ENCODE measurements at regions not wholly inside any gene's neighbourhood (a gene's known extent, or its start where the extent isn't known, plus 50 kb on each side); places are given as distances from the start of the nearest gene placed in this dataset.
"Not testable (repeated sequence)": the region's sequence is repeated elsewhere in the genome, so short reads cannot be mapped to it uniquely, and the experiment has no call there.

DNA sequence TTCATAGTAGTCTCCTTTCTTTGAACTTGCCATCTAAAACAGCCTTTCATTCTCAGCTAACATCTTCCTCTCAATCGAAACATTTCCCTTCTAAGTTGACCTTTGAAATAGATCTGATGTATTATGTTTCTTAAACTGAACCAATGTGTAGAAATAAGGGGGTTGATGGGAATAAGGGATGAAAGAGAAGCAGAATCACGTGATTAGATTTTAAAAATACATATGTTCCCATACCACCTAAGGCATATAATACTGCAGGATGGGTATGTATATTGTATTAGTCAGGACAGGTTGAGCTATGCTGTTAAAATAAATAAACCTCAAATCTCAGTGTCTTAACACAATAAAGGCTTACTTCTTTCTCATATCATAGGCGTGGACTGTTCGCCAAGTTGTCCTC, 207.5 kb upstream of the SRD5A2 start:
- ChIA-PET POLR2A (no interaction called here), CTCF (no interaction called here)
- DNase-seq (ENCODE audit: extremely low spot score) = no peak

DNA sequence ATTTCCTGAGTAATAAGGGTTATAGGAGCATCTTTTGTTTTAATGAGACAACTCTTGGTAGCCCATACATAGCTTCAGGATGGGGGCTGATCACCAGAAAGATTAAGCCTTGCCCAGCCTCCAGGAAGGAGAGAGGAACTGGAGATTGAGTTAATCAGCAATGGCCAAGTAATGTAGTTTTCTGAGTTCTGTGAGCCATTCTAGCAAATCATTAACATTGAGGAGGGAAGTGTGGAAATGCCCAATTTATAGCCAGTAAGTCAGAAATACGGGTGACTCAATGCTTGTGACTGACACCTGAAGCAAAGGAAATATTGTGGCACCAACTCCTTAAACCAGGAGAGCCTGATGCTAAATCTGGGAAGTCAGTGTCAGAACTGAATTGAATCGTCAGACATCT, 205.1 kb upstream of the SRD5A2 start:
- TF ChIP-seq, protein P1, sequence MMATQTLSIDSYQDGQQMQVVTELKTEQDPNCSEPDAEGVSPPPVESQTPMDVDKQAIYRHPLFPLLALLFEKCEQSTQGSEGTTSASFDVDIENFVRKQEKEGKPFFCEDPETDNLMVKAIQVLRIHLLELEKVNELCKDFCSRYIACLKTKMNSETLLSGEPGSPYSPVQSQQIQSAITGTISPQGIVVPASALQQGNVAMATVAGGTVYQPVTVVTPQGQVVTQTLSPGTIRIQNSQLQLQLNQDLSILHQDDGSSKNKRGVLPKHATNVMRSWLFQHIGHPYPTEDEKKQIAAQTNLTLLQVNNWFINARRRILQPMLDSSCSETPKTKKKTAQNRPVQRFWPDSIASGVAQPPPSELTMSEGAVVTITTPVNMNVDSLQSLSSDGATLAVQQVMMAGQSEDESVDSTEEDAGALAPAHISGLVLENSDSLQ (IDR thresholded peaks at IDR 0.05) = no peak
- TF ChIP-seq NFRKB (IDR thresholded peaks at IDR 0.05) = no peak
- no peak for TF ChIP-seq ZNF384 (IDR thresholded peaks at IDR 0.05)
- ChIA-PET CTCF (no interaction called here), POLR2A (no interaction called here)
- no peak for DNase-seq (ENCODE audit: extremely low spot score)

More for the DNA sequence above, 207.5 kb upstream of the SRD5A2 start:
- TF ChIP-seq FOXK2 (IDR thresholded peaks at IDR 0.05) (no peak), NFRKB (IDR thresholded peaks at IDR 0.05) (no peak), CTBP1 (IDR thresholded peaks at IDR 0.05; ENCODE audit: borderline replicate concordance) (no peak), L3MBTL2 (conservative IDR thresholded peaks at IDR 0.05) (no peak), FOXA1 (IDR thresholded peaks at IDR 0.05) (no peak)

DNA sequence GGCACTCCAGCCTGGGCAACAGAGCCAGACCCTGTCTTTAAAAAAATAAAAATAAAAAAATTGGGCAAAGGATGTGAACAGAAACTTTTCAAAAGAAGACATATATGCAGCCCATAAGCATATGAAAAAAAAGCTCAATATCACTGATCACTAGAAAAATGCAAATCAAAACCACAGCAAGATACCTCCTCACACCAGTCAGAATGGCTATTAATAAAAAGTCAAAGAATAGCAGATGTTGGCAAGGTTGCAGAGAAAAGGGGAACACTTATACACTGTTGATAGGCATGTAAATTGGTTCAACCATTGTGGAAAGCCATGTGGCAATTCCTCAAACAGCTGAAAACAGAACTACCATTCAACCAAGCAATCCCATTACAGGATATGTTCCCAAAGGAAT, 204.1 kb upstream of the SRD5A2 start:
- no peak for DNase-seq (ENCODE audit: extremely low spot score)
- POLR2A ChIA-PET = no interaction called here
- TF ChIP-seq HDGF (IDR thresholded peaks at IDR 0.05; ENCODE audit: borderline replicate concordance) = no peak
- TF ChIP-seq, protein P1 (IDR thresholded peaks at IDR 0.05) = no peak
- no peak for TF ChIP-seq ELF4 (IDR thresholded peaks at IDR 0.05)
- no peak for TF ChIP-seq ARNT (IDR thresholded peaks at IDR 0.05)
- TF ChIP-seq NFRKB (IDR thresholded peaks at IDR 0.05) = no peak
- TF ChIP-seq CTBP1 (IDR thresholded peaks at IDR 0.05; ENCODE audit: borderline replicate concordance) = no peak
- no peak for TF ChIP-seq SUZ12 (IDR thresholded peaks at IDR 0.05)
- no peak for TF ChIP-seq SP1 (IDR thresholded peaks at IDR 0.05)
- TF ChIP-seq L3MBTL2 (conservative IDR thresholded peaks at IDR 0.05) = no peak
- CTCF ChIA-PET = no interaction called here

DNA sequence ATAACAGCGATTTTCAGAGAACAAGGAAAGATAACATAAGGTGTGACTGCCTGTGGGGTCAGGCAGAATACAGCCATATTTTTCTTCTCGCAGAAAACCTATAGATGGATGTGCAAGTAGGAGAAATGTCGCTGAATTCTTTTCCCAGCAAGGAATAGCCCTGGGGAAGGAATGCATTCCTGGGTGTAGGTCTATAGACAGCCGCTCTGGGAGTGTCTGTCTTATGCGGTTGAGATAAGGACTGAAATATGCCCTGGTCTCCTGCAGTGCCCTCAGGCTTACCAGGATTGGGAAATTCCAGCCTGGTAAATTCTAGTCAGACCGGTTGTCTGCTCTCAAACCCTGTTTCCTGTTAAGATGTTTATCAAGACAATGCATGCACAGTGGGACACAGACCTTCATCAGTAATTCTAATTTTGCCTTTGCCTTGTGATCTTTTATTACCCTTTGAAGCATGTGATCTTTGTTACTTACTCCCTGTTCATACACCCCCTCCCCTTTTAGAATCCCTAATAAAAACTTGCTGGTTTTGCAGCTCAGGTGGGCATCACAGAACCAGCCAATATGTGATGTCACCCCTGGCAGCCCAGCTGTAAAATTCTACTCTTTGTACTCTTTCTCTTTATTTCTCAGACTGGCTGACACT, 202.8 kb upstream of the SRD5A2 start:
- POLR2A ChIA-PET; CTCF ChIA-PET; DNase-seq (ENCODE audit: extremely low spot score): not testable (repeated sequence)

DNA sequence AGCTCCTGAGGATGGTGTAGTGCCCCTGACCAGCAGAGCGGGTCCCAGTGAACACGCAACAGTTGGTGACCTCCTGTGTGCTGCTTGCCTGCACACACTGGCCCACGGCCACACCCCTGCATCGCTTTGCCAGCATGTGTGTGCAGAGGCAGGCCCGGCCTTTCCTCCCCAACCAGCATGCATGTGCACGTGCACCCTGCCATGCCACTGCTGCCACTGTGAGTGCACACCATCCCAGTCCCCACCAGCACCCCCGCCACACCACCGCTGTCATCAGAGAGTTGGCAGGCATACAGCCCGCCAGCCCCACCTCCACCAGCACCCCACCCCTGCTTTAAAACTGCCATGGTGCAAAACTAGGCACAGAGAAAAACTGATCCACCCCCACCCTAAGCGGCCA, 197.4 kb upstream of the SRD5A2 start:
- ChIA-PET POLR2A (no interaction called here), CTCF (no interaction called here)
- TF ChIP-seq NFRKB (IDR thresholded peaks at IDR 0.05) (no peak), BHLHE40 (IDR thresholded peaks at IDR 0.05; ENCODE audit: borderline replicate concordance) (no peak), FOXM1 (IDR thresholded peaks at IDR 0.05; ENCODE audit: borderline replicate concordance) (no peak), CTBP1 (IDR thresholded peaks at IDR 0.05; ENCODE audit: borderline replicate concordance) (no peak), ZNF384 (IDR thresholded peaks at IDR 0.05) (no peak), LEF1 (IDR thresholded peaks at IDR 0.05; ENCODE audit: borderline replicate concordance) (no peak), ELF4 (IDR thresholded peaks at IDR 0.05) (no peak), FOXK2 (IDR thresholded peaks at IDR 0.05) (no peak), SP1 (IDR thresholded peaks at IDR 0.05) (no peak), FOXA1 (IDR thresholded peaks at IDR 0.05) (no peak), SUZ12 (IDR thresholded peaks at IDR 0.05) (no peak)
- TF ChIP-seq, protein P1 (IDR thresholded peaks at IDR 0.05) = no peak
- DNase-seq (ENCODE audit: extremely low spot score) = no peak

DNA sequence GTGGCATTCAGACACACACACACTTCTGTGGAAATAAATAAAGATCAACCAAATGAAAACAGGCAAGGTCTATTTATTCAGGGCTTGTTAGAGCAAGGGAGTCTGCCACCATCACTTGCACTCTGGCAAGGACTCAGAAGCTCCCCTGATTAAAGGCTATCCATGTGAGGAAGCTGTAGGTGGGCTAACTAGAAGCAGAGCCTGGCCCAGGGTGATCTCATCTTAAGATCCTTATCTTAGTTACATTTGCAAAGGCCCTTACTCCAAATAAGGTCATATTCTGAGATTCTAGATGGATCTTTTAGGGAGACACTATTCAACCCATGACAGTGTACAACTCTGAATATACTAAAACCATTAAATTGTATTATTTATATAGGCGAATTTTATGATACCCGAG, 190.0 kb upstream of the SRD5A2 start:
- ChIA-PET POLR2A (no interaction called here), CTCF (no interaction called here)
- TF ChIP-seq FOXK2 (IDR thresholded peaks at IDR 0.05) = no peak
- TF ChIP-seq, protein P1 (IDR thresholded peaks at IDR 0.05) = no peak
- no peak for TF ChIP-seq TARDBP (IDR thresholded peaks at IDR 0.05)
- TF ChIP-seq L3MBTL2 (conservative IDR thresholded peaks at IDR 0.05) = no peak
- DNase-seq (ENCODE audit: extremely low spot score) = no peak

DNA sequence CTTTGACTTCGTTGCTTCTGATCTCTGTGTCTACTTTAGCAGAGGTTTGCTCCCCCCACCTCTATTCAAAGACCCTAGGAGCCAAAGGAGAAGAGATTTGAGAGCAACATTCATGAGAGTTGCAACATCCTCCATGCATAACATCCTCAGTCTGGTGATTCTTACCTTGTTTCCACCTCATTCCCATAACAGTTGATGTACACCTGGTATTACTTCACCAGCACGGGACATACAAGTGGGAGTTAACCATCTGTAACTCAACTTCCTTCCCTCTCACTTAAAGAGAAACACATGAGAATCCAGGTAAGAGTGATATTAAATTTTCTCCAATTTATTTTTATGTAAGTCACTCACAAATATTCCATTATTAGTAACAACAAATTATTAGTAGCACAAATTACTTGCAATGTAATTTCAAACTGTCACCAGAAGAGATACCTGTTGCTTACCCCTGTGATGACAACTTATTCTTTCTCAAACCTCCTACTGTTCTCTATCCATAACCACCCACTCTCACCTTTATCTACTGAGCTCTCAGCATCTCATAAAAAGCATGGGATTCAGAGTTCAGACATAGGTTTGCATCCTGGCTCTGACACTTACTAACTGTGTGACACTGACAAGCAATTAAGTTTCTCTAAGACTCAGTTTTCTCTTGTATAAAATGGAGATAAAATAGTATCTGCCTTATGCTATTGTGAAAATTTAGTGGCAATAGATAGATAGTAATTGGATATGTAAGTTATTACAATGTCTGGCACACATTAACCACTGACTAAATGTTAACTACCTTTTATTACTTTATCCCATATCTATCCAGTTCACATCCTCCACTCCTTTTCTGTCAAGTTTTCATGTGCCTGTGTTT, 184.6 kb upstream of the SRD5A2 start:
- ChIA-PET CTCF (no interaction called here), POLR2A (no interaction called here)
- DNase-seq (ENCODE audit: extremely low spot score) = no peak
- no peak for TF ChIP-seq SUZ12 (IDR thresholded peaks at IDR 0.05)
- TF ChIP-seq, protein P1 (IDR thresholded peaks at IDR 0.05) = no peak
- no peak for TF ChIP-seq FOXM1 (IDR thresholded peaks at IDR 0.05; ENCODE audit: borderline replicate concordance)
- no peak for TF ChIP-seq SP1 (IDR thresholded peaks at IDR 0.05)
- no peak for TF ChIP-seq L3MBTL2 (conservative IDR thresholded peaks at IDR 0.05)
- TF ChIP-seq ZNF384 (IDR thresholded peaks at IDR 0.05) = no peak
- no peak for TF ChIP-seq FOXA1 (IDR thresholded peaks at IDR 0.05)
- TF ChIP-seq FOXK2 (IDR thresholded peaks at IDR 0.05) = no peak
- TF ChIP-seq LEF1 (IDR thresholded peaks at IDR 0.05; ENCODE audit: borderline replicate concordance) = no peak
- TF ChIP-seq BHLHE40 (IDR thresholded peaks at IDR 0.05; ENCODE audit: borderline replicate concordance) = no peak
- no peak for TF ChIP-seq CTBP1 (IDR thresholded peaks at IDR 0.05; ENCODE audit: borderline replicate concordance)
- TF ChIP-seq NFRKB (IDR thresholded peaks at IDR 0.05) = no peak
- no peak for TF ChIP-seq TARDBP (IDR thresholded peaks at IDR 0.05)
- no peak for TF ChIP-seq ARNT (IDR thresholded peaks at IDR 0.05)
- TF ChIP-seq HDGF (IDR thresholded peaks at IDR 0.05; ENCODE audit: borderline replicate concordance) = no peak
- no peak for TF ChIP-seq ELF4 (IDR thresholded peaks at IDR 0.05)

All from HEK293T (cell line).